GM23338 (cell line): ENCODE measurements at regions not wholly inside any gene's neighbourhood (a gene's known extent, or its start where the extent isn't known, plus 50 kb on each side); places are given as distances from the start of the nearest gene placed in this dataset.

Experiments
- ATAC-seq: fragments of 200-7000 bp; cut with Tn5 transposase; 3 replicates; pipeline ENCODE4 v1.9.1; 2020
- DNase-seq: peaks from one replicate; pipeline ENCODE4 v3.0.0-alpha.2; 2015; ENCODE audit warnings: low spot score
- H2AFZ ChIP-seq: fragments of 200-600 bp; sonication (generic); 2 replicates; pipeline ENCODE4 v1.8.0; 2016; ENCODE audit warnings: antibody characterized with exemption, mild to moderate bottlenecking, moderate library complexity
- H3F3A ChIP-seq: fragments of 200-600 bp; sonication (generic); replicated peaks from 2 replicates; pipeline ENCODE4 v1.8.0; 2017; ENCODE audit warnings: antibody characterized with exemption, mixed run types, low read depth
- H3K27ac ChIP-seq: fragments of 200-600 bp; sonication (generic); 2 replicates; pipeline ENCODE4 v1.6.1; 2016; ENCODE audit warnings: low read depth
- H3K27me3 ChIP-seq: fragments of 200-600 bp; sonication (generic); 2 replicates; pipeline ENCODE4 v1.8.0; 2016; ENCODE audit warnings: mild to moderate bottlenecking, mixed run types, moderate library complexity; ENCODE audit not compliant: insufficient read depth
- H3K36me3 ChIP-seq: fragments of 200-600 bp; sonication (generic); 2 replicates; pipeline ENCODE4 v1.8.0; 2016; ENCODE audit warnings: mild to moderate bottlenecking; ENCODE audit not compliant: insufficient read depth
- H3K4me1 ChIP-seq: fragments of 200-600 bp; sonication (generic); 2 replicates; pipeline ENCODE4 v1.8.0; 2016; ENCODE audit warnings: mild to moderate bottlenecking, moderate library complexity; ENCODE audit not compliant: insufficient read depth
- H3K4me2 ChIP-seq: fragments of 200-600 bp; sonication (generic); 2 replicates; pipeline ENCODE4 v1.7.1; 2017; ENCODE audit warnings: mixed run types
- H3K4me3 ChIP-seq: fragments of 200-600 bp; sonication (generic); 2 replicates; pipeline ENCODE4 v1.6.1; 2016; ENCODE audit warnings: mixed run types
- H3K79me2 ChIP-seq: fragments of 200-600 bp; sonication (generic); replicated peaks from 2 replicates; pipeline ENCODE4 v1.8.0; 2017; ENCODE audit warnings: mild to moderate bottlenecking; ENCODE audit not compliant: insufficient read depth
- H3K9me2 ChIP-seq: fragments of 200-600 bp; sonication (generic); 2 replicates; pipeline ENCODE4 v1.8.0; 2017; ENCODE audit not compliant: insufficient read depth
- H4K20me1 ChIP-seq: fragments of 200-600 bp; sonication (generic); replicated peaks from 2 replicates; pipeline ENCODE4 v1.8.0; 2017; ENCODE audit warnings: mild to moderate bottlenecking; ENCODE audit not compliant: insufficient read depth
- H3K27ac Mint-ChIP-seq: 2 replicates; pipeline ENCODE4 v1.8.0; 2020; ENCODE audit warnings: inconsistent platforms, mild to moderate bottlenecking, moderate library complexity, mixed read lengths
- H3K27me3 Mint-ChIP-seq: 3 replicates; pipeline ENCODE4 v1.8.0; 2022; ENCODE audit warnings: low read depth, mild to moderate bottlenecking, moderate library complexity, mixed read lengths, inconsistent platforms; ENCODE audit not compliant: insufficient read depth, poor library complexity
- H3K36me3 Mint-ChIP-seq: 3 replicates; pipeline ENCODE4 v1.8.0; 2021; ENCODE audit warnings: low read depth, mild to moderate bottlenecking, inconsistent platforms, moderate library complexity, mixed read lengths
- H3K4me1 Mint-ChIP-seq: 3 replicates; pipeline ENCODE4 v1.8.0; 2020; ENCODE audit warnings: mild to moderate bottlenecking, inconsistent platforms, mixed read lengths
- H3K4me3 Mint-ChIP-seq: 3 replicates; pipeline ENCODE4 v1.8.0; 2021; ENCODE audit warnings: moderate library complexity, mild to moderate bottlenecking, inconsistent platforms, mixed read lengths
- H3K9me3 Mint-ChIP-seq: 3 replicates; pipeline ENCODE4 v1.8.0; 2020; ENCODE audit warnings: moderate library complexity, mild to moderate bottlenecking, inconsistent platforms, mixed read lengths
- CREB1 ChIP-seq: fragments of 250-450 bp; sonication (Bioruptor Pico); IDR thresholded peaks from 2 replicates; pipeline ENCODE4 v1.5.0; 2020; ENCODE audit warnings: low read depth, mild to moderate bottlenecking, moderate library complexity
- CTCF ChIP-seq, 2 experiments: fragments of 200-600 bp in 1 of 2; sonication (generic) in 1 of 2; conservative IDR thresholded peaks; 2 replicates each; pipeline versions ENCODE4 v1.5.1 to v1.6.1; 2016 to 2017; ENCODE audit warnings: antibody characterized with exemption in 2 of 2, low read depth in 2 of 2, mild to moderate bottlenecking in 2 of 2, moderate library complexity in 1 of 2
- ETS1 ChIP-seq: IDR thresholded peaks from 2 replicates; pipeline ENCODE4 v1.6.1; 2016; ENCODE audit warnings: antibody characterized with exemption
- EZH2 ChIP-seq: fragments of 200-600 bp; sonication (generic); IDR thresholded peaks from one replicate; pipeline ENCODE4 v1.8.0; 2017; ENCODE audit warnings: antibody characterized with exemption, mild to moderate bottlenecking, low read depth; ENCODE audit not compliant: unreplicated experiment
- EZH2phosphoT487 ChIP-seq: fragments of 200-600 bp; sonication (generic); IDR thresholded peaks from one replicate; pipeline ENCODE4 v1.8.1; 2018; ENCODE audit warnings: antibody characterized with exemption; ENCODE audit not compliant: unreplicated experiment
- JUNB ChIP-seq: IDR thresholded peaks from one replicate; pipeline ENCODE4 v1.6.1; 2016; ENCODE audit warnings: antibody characterized with exemption; ENCODE audit not compliant: unreplicated experiment
- NANOG ChIP-seq: IDR thresholded peaks from 2 replicates; pipeline ENCODE4 v1.6.1; 2016; ENCODE audit warnings: antibody characterized with exemption, borderline replicate concordance
- POLR2AphosphoS5 ChIP-seq: IDR thresholded peaks from 2 replicates; pipeline ENCODE4 v1.6.1; 2016; ENCODE audit warnings: antibody characterized with exemption, low read depth
- REST ChIP-seq: IDR thresholded peaks from one replicate; pipeline ENCODE4 v1.6.1; 2018; ENCODE audit warnings: antibody characterized with exemption; ENCODE audit not compliant: unreplicated experiment
- STAT1 ChIP-seq: IDR thresholded peaks from one replicate; pipeline ENCODE4 v1.6.1; 2016; ENCODE audit warnings: antibody characterized with exemption; ENCODE audit not compliant: unreplicated experiment
- ZNF114 ChIP-seq: fragments of 250-450 bp; sonication (Bioruptor Pico); IDR thresholded peaks from 2 replicates; pipeline ENCODE4 v1.5.0; 2020; ENCODE audit warnings: mild to moderate bottlenecking, moderate library complexity
- ZNF331 ChIP-seq: fragments of 250-450 bp; sonication (Bioruptor Pico); IDR thresholded peaks from 2 replicates; pipeline ENCODE4 v1.5.0; 2020; ENCODE audit warnings: low read depth, mild to moderate bottlenecking, moderate library complexity
- TF ChIP-seq, protein P1 (sequence below): fragments of 250-450 bp; sonication (Bioruptor Pico); IDR thresholded peaks from 2 replicates; pipeline ENCODE4 v1.5.0; 2020; ENCODE audit warnings: mild to moderate bottlenecking, moderate library complexity

DNA sequence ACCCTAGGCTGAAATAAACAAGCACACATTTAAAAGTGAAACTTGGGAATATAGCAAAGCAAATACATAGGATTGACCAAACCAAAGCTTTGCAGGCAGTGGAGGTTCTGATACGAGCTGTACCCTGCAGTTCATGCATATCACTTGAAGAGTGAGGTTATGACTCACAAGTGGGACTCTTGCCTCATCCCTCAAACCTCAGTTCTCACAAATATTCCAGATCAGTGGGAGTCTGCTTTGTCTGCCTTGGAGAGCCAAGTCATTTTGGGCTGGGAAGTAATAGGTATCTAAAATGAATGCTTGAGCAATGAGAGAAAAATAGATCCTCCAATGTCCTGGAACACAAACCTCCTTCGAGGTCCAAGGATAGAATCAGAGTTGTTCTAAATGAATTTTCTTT is 116.4 kb downstream of the LRIG3 start:
- no peaks in the 10 kb centered on the region for H3K79me2 ChIP-seq
- H3K36me3 Mint-ChIP-seq: no peaks in the 10 kb centered on the region; the same call in 2 of the 3 replicates
- no peak overlapping the region for H3K4me3 Mint-ChIP-seq
- H3K4me1 ChIP-seq: no peaks in the 10 kb centered on the region
- H4K20me1 ChIP-seq: no peaks in the 10 kb centered on the region
- no peak overlapping the region for H3K27ac ChIP-seq
- no peaks in the 10 kb centered on the region for H3K27me3 Mint-ChIP-seq
- H3K36me3 ChIP-seq: no peaks in the 10 kb centered on the region
- ATAC-seq (no peak), DNase-seq (no peak)
- TF ChIP-seq POLR2AphosphoS5 (no peak), STAT1 (no peak), JUNB (no peak), ETS1 (no peak), NANOG (no peak), CREB1 (no peak), ZNF331 (CRISPR knock-in tag) (no peak), CTCF (conservative IDR thresholded peaks at IDR 0.05; ENCODE audit: low read depth in 2 of 2) (no peak), REST (no peak), ZNF114 (CRISPR knock-in tag) (no peak), EZH2 (no peak), EZH2phosphoT487 (no peak)
- TF ChIP-seq, protein P1, sequence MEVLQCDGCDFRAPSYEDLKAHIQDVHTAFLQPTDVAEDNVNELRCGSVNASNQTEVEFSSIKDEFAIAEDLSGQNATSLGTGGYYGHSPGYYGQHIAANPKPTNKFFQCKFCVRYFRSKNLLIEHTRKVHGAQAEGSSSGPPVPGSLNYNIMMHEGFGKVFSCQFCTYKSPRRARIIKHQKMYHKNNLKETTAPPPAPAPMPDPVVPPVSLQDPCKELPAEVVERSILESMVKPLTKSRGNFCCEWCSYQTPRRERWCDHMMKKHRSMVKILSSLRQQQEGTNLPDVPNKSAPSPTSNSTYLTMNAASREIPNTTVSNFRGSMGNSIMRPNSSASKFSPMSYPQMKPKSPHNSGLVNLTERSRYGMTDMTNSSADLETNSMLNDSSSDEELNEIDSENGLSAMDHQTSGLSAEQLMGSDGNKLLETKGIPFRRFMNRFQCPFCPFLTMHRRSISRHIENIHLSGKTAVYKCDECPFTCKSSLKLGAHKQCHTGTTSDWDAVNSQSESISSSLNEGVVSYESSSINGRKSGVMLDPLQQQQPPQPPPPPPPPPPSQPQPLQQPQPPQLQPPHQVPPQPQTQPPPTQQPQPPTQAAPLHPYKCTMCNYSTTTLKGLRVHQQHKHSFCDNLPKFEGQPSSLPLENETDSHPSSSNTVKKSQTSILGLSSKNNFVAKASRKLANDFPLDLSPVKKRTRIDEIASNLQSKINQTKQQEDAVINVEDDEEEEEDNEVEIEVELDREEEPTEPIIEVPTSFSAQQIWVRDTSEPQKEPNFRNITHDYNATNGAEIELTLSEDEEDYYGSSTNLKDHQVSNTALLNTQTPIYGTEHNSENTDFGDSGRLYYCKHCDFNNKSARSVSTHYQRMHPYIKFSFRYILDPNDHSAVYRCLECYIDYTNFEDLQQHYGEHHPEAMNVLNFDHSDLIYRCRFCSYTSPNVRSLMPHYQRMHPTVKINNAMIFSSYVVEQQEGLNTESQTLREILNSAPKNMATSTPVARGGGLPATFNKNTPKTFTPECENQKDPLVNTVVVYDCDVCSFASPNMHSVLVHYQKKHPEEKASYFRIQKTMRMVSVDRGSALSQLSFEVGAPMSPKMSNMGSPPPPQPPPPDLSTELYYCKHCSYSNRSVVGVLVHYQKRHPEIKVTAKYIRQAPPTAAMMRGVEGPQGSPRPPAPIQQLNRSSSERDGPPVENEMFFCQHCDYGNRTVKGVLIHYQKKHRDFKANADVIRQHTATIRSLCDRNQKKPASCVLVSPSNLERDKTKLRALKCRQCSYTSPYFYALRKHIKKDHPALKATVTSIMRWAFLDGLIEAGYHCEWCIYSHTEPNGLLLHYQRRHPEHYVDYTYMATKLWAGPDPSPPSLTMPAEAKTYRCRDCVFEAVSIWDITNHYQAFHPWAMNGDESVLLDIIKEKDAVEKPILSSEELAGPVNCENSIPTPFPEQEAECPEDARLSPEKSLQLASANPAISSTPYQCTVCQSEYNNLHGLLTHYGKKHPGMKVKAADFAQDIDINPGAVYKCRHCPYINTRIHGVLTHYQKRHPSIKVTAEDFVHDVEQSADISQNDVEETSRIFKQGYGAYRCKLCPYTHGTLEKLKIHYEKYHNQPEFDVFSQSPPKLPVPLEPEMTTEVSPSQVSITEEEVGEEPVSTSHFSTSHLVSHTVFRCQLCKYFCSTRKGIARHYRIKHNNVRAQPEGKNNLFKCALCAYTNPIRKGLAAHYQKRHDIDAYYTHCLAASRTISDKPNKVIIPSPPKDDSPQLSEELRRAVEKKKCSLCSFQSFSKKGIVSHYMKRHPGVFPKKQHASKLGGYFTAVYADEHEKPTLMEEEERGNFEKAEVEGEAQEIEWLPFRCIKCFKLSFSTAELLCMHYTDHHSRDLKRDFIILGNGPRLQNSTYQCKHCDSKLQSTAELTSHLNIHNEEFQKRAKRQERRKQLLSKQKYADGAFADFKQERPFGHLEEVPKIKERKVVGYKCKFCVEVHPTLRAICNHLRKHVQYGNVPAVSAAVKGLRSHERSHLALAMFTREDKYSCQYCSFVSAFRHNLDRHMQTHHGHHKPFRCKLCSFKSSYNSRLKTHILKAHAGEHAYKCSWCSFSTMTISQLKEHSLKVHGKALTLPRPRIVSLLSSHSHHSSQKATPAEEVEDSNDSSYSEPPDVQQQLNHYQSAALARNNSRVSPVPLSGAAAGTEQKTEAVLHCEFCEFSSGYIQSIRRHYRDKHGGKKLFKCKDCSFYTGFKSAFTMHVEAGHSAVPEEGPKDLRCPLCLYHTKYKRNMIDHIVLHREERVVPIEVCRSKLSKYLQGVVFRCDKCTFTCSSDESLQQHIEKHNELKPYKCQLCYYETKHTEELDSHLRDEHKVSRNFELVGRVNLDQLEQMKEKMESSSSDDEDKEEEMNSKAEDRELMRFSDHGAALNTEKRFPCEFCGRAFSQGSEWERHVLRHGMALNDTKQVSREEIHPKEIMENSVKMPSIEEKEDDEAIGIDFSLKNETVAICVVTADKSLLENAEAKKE: no peak
- no peaks in the 10 kb centered on the region for H3K9me2 ChIP-seq
- no peak overlapping the region for H2AFZ ChIP-seq
- peaks cover 6% of the 10 kb centered on the region; the same call in 1 of the 3 replicates for H3K9me3 Mint-ChIP-seq
- H3K27ac Mint-ChIP-seq: no peak overlapping the region
- no peaks in the 10 kb centered on the region for H3K27me3 ChIP-seq
- H3F3A ChIP-seq: no peaks in the 10 kb centered on the region
- H3K4me2 ChIP-seq: no peak overlapping the region
- no peak overlapping the region for H3K4me3 ChIP-seq
- H3K4me1 Mint-ChIP-seq: no peaks in the 10 kb centered on the region
